ENCODE measurements at regions not wholly inside any gene's neighbourhood (a gene's known extent, or its start where the extent isn't known, plus 50 kb on each side); places are given as distances from the start of the nearest gene placed in this dataset.
"Not testable (repeated sequence)": the region's sequence is repeated elsewhere in the genome, so short reads cannot be mapped to it uniquely, and the experiment has no call there.

- H3K27ac Mint-ChIP-seq; POLR2A ChIA-PET; H3K36me3 Mint-ChIP-seq; H3K9me3 ChIP-seq (ENCODE audit: low read length); H3K27me3 ChIP-seq (ENCODE audit: insufficient read depth, low read length, poor library complexity, severe bottlenecking); DNase-seq; H3K27me3 Mint-ChIP-seq; H3K4me1 ChIP-seq (ENCODE audit: insufficient read depth, low read length); H3K4me3 ChIP-seq (ENCODE audit: low read length); H3K4me1 Mint-ChIP-seq; CTCF ChIA-PET; H3K27ac ChIP-seq (ENCODE audit: low read depth, low read length); H3K36me3 ChIP-seq (ENCODE audit: insufficient read depth, low read length); H3K4me3 Mint-ChIP-seq: not testable (repeated sequence)
- peaks cover 0 to 19% (median 6%) of the 10 kb centered on the region in 5 donors for H3K9me3 Mint-ChIP-seq
Measured at GRCh38 chr4:12903640-12904039, 580.5 kb downstream of the RAB28 start.

- no peak for DNase-seq
- CTCF ChIA-PET, result no interaction called here
- Mint-ChIP-seq H3K4me3 (no peak overlapping the region), H3K9me3 (peaks cover 0 to 19% (median 6%) of the 10 kb centered on the region in 5 donors), H3K27me3 (no peaks in the 10 kb centered on the region), H3K27ac (no peak overlapping the region), H3K36me3 (no peaks in the 10 kb centered on the region), H3K4me1 (no peaks in the 10 kb centered on the region)
- no peaks in the 10 kb centered on the region for H3K36me3 ChIP-seq (ENCODE audit: insufficient read depth, low read length)
- no peaks in the 10 kb centered on the region for H3K9me3 ChIP-seq (ENCODE audit: low read length)
- POLR2A ChIA-PET, result no interaction called here
- H3K4me3 ChIP-seq (ENCODE audit: low read length), result no peak overlapping the region
- no peaks in the 10 kb centered on the region for H3K4me1 ChIP-seq (ENCODE audit: insufficient read depth, low read length)
- no peaks in the 10 kb centered on the region for H3K27me3 ChIP-seq (ENCODE audit: insufficient read depth, low read length, poor library complexity, severe bottlenecking)
- H3K27ac ChIP-seq (ENCODE audit: low read depth, low read length), result no peak overlapping the region
Measured at GRCh38 chr4:12902735-12903134, 581.4 kb downstream of the RAB28 start.

- ChIA-PET POLR2A (no interaction called here), CTCF (no interaction called here)
- H3K36me3 Mint-ChIP-seq, result no peaks in the 10 kb centered on the region
Measured at GRCh38 chr4:12897954-12898353, 586.2 kb downstream of the RAB28 start.

DNA sequence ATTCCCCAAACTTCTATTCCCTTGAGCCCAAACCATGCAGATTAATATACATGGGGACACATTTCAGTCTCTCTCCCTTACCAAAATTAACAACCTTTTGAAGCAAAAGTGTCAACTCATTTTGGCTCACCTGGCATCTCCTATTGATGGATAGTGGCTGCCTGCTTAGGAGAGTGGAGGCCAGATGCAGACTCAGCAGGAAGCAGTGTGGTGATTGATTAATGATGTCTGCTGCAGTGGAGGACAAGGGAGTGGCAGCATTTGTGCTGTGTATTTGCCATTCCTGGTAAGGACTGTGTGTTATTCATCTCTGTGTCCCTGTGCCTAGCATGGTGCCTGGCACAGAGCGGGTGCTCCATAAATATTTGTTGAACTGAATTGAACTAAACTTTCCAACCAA is 590.1 kb downstream of the RAB28 start:
- Histone ChIP-seq H3K27ac (ENCODE audit: low read depth, low read length) (no peak overlapping the region), H3K27me3 (ENCODE audit: insufficient read depth, low read length, poor library complexity, severe bottlenecking) (no peaks in the 10 kb centered on the region), H3K9me3 (ENCODE audit: low read length) (no peaks in the 10 kb centered on the region), H3K4me1 (ENCODE audit: insufficient read depth, low read length) (no peaks in the 10 kb centered on the region), H3K4me3 (ENCODE audit: low read length) (no peak overlapping the region), H3K36me3 (ENCODE audit: insufficient read depth, low read length) (no peaks in the 10 kb centered on the region)
- POLR2A ChIA-PET, result no interaction called here
- no peak for DNase-seq
- Mint-ChIP-seq H3K27ac (no peak overlapping the region), H3K4me1 (no peaks in the 10 kb centered on the region), H3K27me3 (no peaks in the 10 kb centered on the region), H3K9me3 (peaks cover 0 to 9% (median 2%) of the 10 kb centered on the region in 5 donors), H3K36me3 (no peaks in the 10 kb centered on the region), H3K4me3 (no peak overlapping the region)
- CTCF ChIA-PET, result no interaction called here

More at GRCh38 chr4:12897954-12898353, 586.2 kb downstream of the RAB28 start:
- Histone ChIP-seq H3K4me1 (ENCODE audit: insufficient read depth, low read length) (no peaks in the 10 kb centered on the region), H3K36me3 (ENCODE audit: insufficient read depth, low read length) (no peaks in the 10 kb centered on the region), H3K27me3 (ENCODE audit: insufficient read depth, low read length, poor library complexity, severe bottlenecking) (no peaks in the 10 kb centered on the region), H3K27ac (ENCODE audit: low read depth, low read length) (no peak overlapping the region), H3K4me3 (ENCODE audit: low read length) (no peak overlapping the region), H3K9me3 (ENCODE audit: low read length) (no peaks in the 10 kb centered on the region)
- Mint-ChIP-seq H3K9me3 (peaks cover 0 to 15% (median 6%) of the 10 kb centered on the region in 5 donors), H3K4me1 (no peaks in the 10 kb centered on the region), H3K27ac (no peak overlapping the region), H3K4me3 (no peak overlapping the region), H3K27me3 (no peaks in the 10 kb centered on the region)
- no peak for DNase-seq

DNA sequence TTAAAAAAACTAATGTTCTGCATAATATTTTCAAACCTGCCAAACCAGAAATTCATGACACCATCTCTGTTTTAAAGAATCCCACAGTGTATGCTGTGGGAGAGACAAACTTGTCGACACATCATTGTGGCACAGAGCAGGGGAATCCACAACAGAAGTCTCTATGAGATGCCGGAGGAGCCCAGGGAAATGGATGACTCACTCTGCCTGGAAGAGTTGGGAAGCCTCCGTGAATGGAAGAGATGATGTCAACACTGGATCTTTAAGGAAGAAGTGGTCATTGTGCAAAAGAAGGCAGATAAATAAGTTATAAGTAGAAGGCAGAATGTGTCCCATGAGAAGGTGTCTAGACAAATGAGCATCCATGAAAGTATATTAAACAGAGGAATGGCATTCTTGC is 595.1 kb downstream of the RAB28 start:
- POLR2A ChIA-PET, result no interaction called here
- no peak overlapping the region for H3K4me3 ChIP-seq (ENCODE audit: low read length)
- Mint-ChIP-seq H3K4me3 (no peak overlapping the region), H3K27ac (no peak overlapping the region), H3K9me3 (peaks cover 7 to 24% (median 15%) of the 10 kb centered on the region in 5 donors), H3K4me1 (no peaks in the 10 kb centered on the region), H3K36me3 (no peaks in the 10 kb centered on the region), H3K27me3 (no peaks in the 10 kb centered on the region)
- no peak overlapping the region for H3K27ac ChIP-seq (ENCODE audit: low read depth, low read length)
- no peaks in the 10 kb centered on the region for H3K27me3 ChIP-seq (ENCODE audit: insufficient read depth, low read length, poor library complexity, severe bottlenecking)
- H3K4me1 ChIP-seq (ENCODE audit: insufficient read depth, low read length), result no peaks in the 10 kb centered on the region
- no peaks in the 10 kb centered on the region for H3K36me3 ChIP-seq (ENCODE audit: insufficient read depth, low read length)
- no peaks in the 10 kb centered on the region for H3K9me3 ChIP-seq (ENCODE audit: low read length)
- no peak for DNase-seq
- CTCF ChIA-PET, result no interaction called here

DNA sequence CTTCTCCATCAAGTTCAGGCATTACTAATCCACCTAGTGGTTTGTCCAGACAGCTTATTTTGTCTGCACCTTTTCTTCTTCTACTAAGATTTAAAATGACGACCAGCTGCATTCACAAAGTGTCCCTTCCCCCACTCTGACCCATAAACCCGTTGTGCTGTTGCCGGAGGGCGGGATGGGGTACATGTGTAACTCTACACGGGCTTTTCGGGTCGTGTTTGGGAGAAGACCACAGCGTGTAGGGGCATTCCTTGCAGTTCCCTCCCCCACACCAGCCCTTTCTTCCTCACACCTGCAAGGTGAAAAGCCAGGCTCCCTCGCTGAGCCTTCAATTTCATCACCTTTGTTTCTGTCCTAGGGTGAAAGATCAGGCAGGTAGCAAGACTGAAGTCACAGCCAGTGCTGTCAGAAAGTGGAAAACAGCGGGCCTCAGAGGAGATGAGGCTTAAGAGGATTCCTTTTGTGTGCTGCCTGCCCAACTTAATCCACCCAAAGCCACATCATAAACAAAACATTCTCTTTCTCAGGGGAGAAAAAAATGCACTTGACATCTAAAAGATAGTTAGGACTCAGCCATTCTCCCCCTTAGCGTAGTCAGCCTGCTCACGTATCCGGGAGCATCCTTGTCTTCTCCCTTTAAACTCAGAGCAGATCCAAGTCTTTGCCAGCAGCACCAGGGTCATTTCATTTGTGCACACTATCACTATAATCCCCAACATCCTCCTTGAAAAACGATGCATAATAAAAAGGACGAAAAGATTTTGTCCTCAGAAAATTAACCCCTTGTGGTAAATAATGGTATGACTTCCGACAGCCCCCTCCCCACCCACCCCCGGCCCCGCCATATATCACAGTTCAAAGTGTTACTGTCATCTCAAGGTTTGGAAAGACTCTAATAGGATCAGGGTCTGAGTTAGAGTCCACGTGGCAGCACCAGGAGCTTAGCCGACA is 599.0 kb downstream of the RAB28 start:
- no peak overlapping the region for H3K27ac Mint-ChIP-seq
- ChIA-PET CTCF (no interaction called here), POLR2A (no interaction called here)
- H3K4me3 Mint-ChIP-seq, result no peak overlapping the region
- no peaks in the 10 kb centered on the region for H3K36me3 ChIP-seq (ENCODE audit: insufficient read depth, low read length)
- H3K27me3 ChIP-seq (ENCODE audit: insufficient read depth, low read length, poor library complexity, severe bottlenecking), result no peaks in the 10 kb centered on the region
- H3K36me3 Mint-ChIP-seq, result no peaks in the 10 kb centered on the region
- no peak for DNase-seq
- no peaks in the 10 kb centered on the region for H3K27me3 Mint-ChIP-seq
- H3K4me1 Mint-ChIP-seq, result no peaks in the 10 kb centered on the region
- no peaks in the 10 kb centered on the region for H3K9me3 ChIP-seq (ENCODE audit: low read length)
- H3K27ac ChIP-seq (ENCODE audit: low read depth, low read length), result no peak overlapping the region
- H3K4me1 ChIP-seq (ENCODE audit: insufficient read depth, low read length), result no peaks in the 10 kb centered on the region
- H3K4me3 ChIP-seq (ENCODE audit: low read length), result no peak overlapping the region
- peaks cover 7 to 21% (median 15%) of the 10 kb centered on the region in 5 donors for H3K9me3 Mint-ChIP-seq

GRCh38 chr4:12881945-12882584 is 602.1 kb downstream of the RAB28 start:
- no peak overlapping the region for H3K27ac Mint-ChIP-seq
- POLR2A ChIA-PET, result no interaction called here
- no peak overlapping the region for H3K4me3 Mint-ChIP-seq

DNA sequence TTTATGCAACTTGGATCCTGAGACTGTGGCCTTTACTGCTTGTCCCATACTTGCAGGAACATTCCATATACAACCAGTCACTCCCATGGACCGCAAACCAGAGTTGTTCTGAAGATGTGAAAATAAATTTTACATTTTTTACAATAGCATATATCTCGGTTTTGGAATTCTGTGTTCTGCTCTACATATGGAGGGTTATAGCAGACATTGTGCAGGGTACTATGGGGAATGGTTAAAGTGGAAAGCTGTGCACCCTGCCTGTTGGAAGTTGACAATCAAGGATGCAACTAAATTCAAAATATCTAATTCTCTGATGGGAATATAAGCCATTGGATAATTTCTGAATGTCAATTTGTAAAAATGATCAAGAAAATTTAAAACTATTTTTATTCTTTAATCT is 603.3 kb downstream of the RAB28 start:
- Histone ChIP-seq H3K9me3 (ENCODE audit: low read length) (no peaks in the 10 kb centered on the region), H3K27ac (ENCODE audit: low read depth, low read length) (no peak overlapping the region), H3K4me1 (ENCODE audit: insufficient read depth, low read length) (no peaks in the 10 kb centered on the region), H3K27me3 (ENCODE audit: insufficient read depth, low read length, poor library complexity, severe bottlenecking) (no peaks in the 10 kb centered on the region), H3K36me3 (ENCODE audit: insufficient read depth, low read length) (no peaks in the 10 kb centered on the region), H3K4me3 (ENCODE audit: low read length) (no peak overlapping the region)
- Mint-ChIP-seq H3K36me3 (no peaks in the 10 kb centered on the region), H3K4me3 (no peak overlapping the region), H3K9me3 (peaks cover 4 to 21% (median 12%) of the 10 kb centered on the region in 5 donors), H3K27me3 (no peaks in the 10 kb centered on the region), H3K27ac (no peak overlapping the region), H3K4me1 (no peaks in the 10 kb centered on the region)
- no peak for DNase-seq
- POLR2A ChIA-PET, result no interaction called here
- CTCF ChIA-PET, result no interaction called here

More at GRCh38 chr4:12881945-12882584, 602.1 kb downstream of the RAB28 start:
- peaks cover 4 to 21% (median 9%) of the 10 kb centered on the region in 5 donors for H3K9me3 Mint-ChIP-seq
- DNase-seq, result no peak
- no peaks in the 10 kb centered on the region for H3K36me3 ChIP-seq (ENCODE audit: insufficient read depth, low read length)
- H3K4me1 ChIP-seq (ENCODE audit: insufficient read depth, low read length), result no peaks in the 10 kb centered on the region
- no peaks in the 10 kb centered on the region for H3K27me3 ChIP-seq (ENCODE audit: insufficient read depth, low read length, poor library complexity, severe bottlenecking)
- H3K4me3 ChIP-seq (ENCODE audit: low read length), result no peak overlapping the region
- no peaks in the 10 kb centered on the region for H3K36me3 Mint-ChIP-seq
- no peak overlapping the region for H3K27ac ChIP-seq (ENCODE audit: low read depth, low read length)
- H3K4me1 Mint-ChIP-seq, result no peaks in the 10 kb centered on the region
- no peaks in the 10 kb centered on the region for H3K27me3 Mint-ChIP-seq
- H3K9me3 ChIP-seq (ENCODE audit: low read length), result no peaks in the 10 kb centered on the region
- CTCF ChIA-PET, result no interaction called here
